ENCODE measurements at regions not wholly inside any gene's neighbourhood (a gene's known extent, or its start where the extent isn't known, plus 50 kb on each side); places are given as distances from the start of the nearest gene placed in this dataset.

DNA sequence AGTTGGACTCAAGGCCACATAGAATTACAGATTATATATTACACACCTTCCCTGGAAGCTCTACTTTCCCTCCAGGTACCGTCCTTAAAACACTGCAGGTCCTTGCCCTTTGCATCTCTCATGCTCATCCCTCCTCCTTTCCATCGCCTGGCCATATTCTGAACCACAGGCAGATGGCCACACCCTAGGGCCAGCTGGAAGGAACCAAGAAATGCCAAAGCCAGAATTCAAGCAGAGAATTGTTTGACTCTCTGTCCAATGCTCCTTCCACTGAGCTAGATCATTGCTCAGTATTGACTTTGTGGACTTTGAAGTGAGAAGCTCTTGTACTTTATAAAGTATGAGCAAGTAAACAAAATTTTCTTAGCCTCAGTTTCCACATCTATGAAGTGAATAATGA, 170.3 kb upstream of the SLC24A5 start:
- no peak overlapping the region for H3K9ac ChIP-seq (ENCODE audit: low read depth, low read length)
- H3K36me3 ChIP-seq (ENCODE audit: control insufficient read depth, insufficient read depth, low read length), result no peaks in the 10 kb centered on the region
- H3K4me3 ChIP-seq (ENCODE audit: low read depth, low read length), result no peak overlapping the region
- no peak overlapping the region for H3K27ac ChIP-seq (ENCODE audit: low read depth, low read length)
- no peaks in the 10 kb centered on the region for H3K9me3 ChIP-seq (ENCODE audit: control insufficient read depth, insufficient read depth, low read length)
- H3K27me3 ChIP-seq (ENCODE audit: control insufficient read depth, insufficient read depth, low read length), result no peaks in the 10 kb centered on the region
- H3K4me1 ChIP-seq (ENCODE audit: control insufficient read depth, insufficient read depth, low read length), result peaks cover 29% of the 10 kb centered on the region

DNA sequence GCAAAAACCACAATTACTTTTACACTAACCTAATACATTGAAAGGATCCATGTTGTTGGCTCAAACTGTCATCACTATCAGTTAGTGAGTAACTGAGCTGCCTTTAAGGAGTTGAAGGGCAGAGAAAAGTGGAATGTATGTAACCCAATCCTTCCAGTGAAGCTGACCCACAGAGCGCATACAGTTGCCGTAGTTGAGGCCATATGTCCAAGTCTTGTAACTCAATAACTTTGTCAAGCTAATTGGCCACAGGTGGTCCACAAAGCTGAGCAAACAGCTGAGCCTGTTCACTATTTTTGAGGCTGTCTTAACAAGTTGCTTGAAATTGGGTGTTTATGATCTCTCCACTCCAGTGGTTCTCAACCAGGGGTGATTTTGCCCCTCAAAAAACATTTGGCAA, 169.0 kb upstream of the SLC24A5 start:
- Histone ChIP-seq H3K9me3 (ENCODE audit: control insufficient read depth, insufficient read depth, low read length) (no peaks in the 10 kb centered on the region), H3K4me1 (ENCODE audit: control insufficient read depth, insufficient read depth, low read length) (peaks cover 36% of the 10 kb centered on the region), H3K27ac (ENCODE audit: low read depth, low read length) (no peak overlapping the region), H3K27me3 (ENCODE audit: control insufficient read depth, insufficient read depth, low read length) (no peaks in the 10 kb centered on the region), H3K4me3 (ENCODE audit: low read depth, low read length) (no peak overlapping the region), H3K36me3 (ENCODE audit: control insufficient read depth, insufficient read depth, low read length) (no peaks in the 10 kb centered on the region), H3K9ac (ENCODE audit: low read depth, low read length) (no peak overlapping the region)

DNA sequence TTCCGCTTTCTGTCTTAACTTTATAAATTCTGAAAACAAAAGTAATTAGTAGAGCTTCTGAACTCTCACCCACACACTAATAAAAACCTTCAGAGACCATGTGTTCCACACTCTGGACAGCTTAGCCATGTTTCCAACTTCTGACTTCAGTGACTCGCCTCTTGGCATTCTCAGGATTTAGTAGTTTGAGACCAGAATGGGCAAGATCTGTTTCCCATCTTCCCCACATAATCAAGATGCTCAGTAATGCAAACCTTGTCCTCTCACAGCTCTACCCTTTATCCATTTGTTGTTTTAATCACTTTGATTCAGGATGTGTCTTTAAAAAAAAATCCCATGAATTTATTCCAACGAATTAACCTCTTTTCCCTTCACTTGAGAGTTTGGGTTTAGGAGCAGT, 166.6 kb upstream of the SLC24A5 start:
- H3K27ac ChIP-seq (ENCODE audit: low read depth, low read length), result no peak overlapping the region
- no peaks in the 10 kb centered on the region for H3K36me3 ChIP-seq (ENCODE audit: control insufficient read depth, insufficient read depth, low read length)
- H3K27me3 ChIP-seq (ENCODE audit: control insufficient read depth, insufficient read depth, low read length), result no peaks in the 10 kb centered on the region
- no peak overlapping the region for H3K9ac ChIP-seq (ENCODE audit: low read depth, low read length)
- no peak overlapping the region for H3K4me3 ChIP-seq (ENCODE audit: low read depth, low read length)
- H3K4me1 ChIP-seq (ENCODE audit: control insufficient read depth, insufficient read depth, low read length), result peaks cover 36% of the 10 kb centered on the region
- no peaks in the 10 kb centered on the region for H3K9me3 ChIP-seq (ENCODE audit: control insufficient read depth, insufficient read depth, low read length)

DNA sequence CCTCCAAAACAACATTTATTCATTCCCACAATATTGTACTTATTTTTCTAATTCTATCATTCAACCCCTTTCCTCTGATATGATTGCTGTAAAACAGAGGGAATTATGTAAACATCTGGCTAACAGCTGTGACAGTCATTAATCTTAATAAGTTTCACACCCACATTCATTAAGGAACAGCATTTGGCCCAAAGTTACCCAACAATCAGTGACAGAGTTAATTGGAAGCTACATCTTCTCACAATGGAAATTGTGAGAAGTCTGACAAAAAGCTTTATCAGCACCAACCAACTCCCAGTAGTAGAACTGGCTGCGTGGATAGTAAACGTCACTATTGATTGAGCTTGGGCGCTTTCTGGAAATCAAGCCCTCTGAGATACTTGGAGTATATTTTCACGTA, 165.8 kb upstream of the SLC24A5 start:
- Histone ChIP-seq H3K36me3 (ENCODE audit: control insufficient read depth, insufficient read depth, low read length) (no peaks in the 10 kb centered on the region), H3K9me3 (ENCODE audit: control insufficient read depth, insufficient read depth, low read length) (no peaks in the 10 kb centered on the region), H3K4me3 (ENCODE audit: low read depth, low read length) (no peak overlapping the region), H3K4me1 (ENCODE audit: control insufficient read depth, insufficient read depth, low read length) (peaks cover 34% of the 10 kb centered on the region), H3K27ac (ENCODE audit: low read depth, low read length) (no peak overlapping the region), H3K9ac (ENCODE audit: low read depth, low read length) (no peak overlapping the region), H3K27me3 (ENCODE audit: control insufficient read depth, insufficient read depth, low read length) (no peaks in the 10 kb centered on the region)

DNA sequence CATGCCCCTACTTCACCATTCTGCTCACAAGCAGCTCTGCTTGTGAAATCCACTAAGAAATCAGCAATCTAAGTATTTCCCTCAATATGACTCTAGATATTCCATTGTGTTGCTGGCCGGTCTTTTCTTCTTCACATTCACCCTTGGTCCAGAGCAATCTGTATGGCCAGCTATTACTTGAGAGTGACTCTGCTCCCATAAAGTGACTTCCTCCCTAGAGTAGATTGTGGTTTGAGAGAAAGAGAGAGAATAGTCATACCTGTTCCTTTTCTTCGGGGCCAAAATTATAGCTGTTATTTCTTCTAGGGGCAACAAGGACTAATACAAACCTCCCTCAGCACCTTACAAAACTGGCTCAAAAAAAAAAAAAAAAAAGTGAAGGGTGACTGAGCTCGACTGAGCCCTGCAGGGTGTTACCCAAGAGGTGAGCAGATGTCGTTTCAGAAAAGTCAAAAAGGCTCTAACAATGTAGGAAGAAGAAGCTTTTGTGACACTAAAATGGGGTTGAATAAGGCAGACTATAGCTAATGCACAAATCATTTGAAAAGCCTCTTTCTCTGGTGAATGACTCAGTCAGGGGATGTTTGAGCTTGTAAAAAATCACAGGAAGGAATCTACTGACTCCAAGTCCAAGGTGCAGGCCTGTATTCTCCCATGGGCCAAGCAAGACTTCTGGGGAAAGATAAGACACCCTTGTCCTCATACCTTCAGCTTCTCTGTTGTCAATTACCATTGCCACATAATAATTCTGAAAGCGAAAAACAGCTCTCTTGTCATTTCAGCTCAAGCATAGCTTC, 161.0 kb upstream of the SLC24A5 start:
- no peaks in the 10 kb centered on the region for H3K27me3 ChIP-seq (ENCODE audit: control insufficient read depth, insufficient read depth, low read length)
- no peak overlapping the region for H3K4me3 ChIP-seq (ENCODE audit: low read depth, low read length)

DNA sequence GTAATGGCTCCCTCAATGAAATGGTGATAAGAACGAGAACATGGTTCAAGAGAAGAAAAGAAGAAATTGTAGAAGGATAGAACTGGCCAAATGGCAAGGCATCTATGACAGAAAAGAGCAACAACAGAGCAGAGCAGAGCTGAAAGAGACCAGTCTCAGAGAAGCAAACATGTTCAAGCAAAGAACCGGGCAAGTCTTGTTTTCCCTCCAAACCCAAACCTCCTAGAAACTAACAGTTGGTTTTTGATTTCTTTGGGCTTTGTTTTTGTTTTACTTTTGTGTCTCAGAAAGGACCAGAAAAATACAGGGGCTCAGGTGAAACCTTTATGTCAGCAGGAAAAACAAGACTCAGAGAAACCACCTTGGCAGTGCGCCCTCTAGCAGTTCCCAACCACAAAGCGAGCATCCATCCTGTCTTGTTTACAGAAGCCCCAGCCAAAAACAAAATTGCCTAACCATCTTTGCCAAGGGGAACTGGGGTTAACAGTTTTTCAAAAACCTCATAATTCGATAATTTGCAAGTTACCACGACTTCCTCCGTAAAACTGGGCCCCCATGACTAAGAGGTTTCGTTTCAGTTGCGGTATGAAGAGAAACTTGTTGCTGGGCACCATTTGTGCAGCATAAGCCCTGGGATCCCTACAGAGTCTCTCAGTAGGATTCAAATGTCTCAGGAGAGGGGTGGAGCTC, 159.2 kb upstream of the SLC24A5 start:
- no peak overlapping the region for H3K4me3 ChIP-seq (ENCODE audit: low read depth, low read length)
- H3K36me3 ChIP-seq (ENCODE audit: control insufficient read depth, insufficient read depth, low read length), result no peaks in the 10 kb centered on the region
- H3K9ac ChIP-seq (ENCODE audit: low read depth, low read length), result no peak overlapping the region
- no peaks in the 10 kb centered on the region for H3K4me1 ChIP-seq (ENCODE audit: control insufficient read depth, insufficient read depth, low read length)
- no peaks in the 10 kb centered on the region for H3K27me3 ChIP-seq (ENCODE audit: control insufficient read depth, insufficient read depth, low read length)
- no peak overlapping the region for H3K27ac ChIP-seq (ENCODE audit: low read depth, low read length)
- no peaks in the 10 kb centered on the region for H3K9me3 ChIP-seq (ENCODE audit: control insufficient read depth, insufficient read depth, low read length)

More for the DNA sequence above, 161.0 kb upstream of the SLC24A5 start:
- Histone ChIP-seq H3K27ac (ENCODE audit: low read depth, low read length) (no peak overlapping the region), H3K9me3 (ENCODE audit: control insufficient read depth, insufficient read depth, low read length) (no peaks in the 10 kb centered on the region), H3K9ac (ENCODE audit: low read depth, low read length) (no peak overlapping the region), H3K36me3 (ENCODE audit: control insufficient read depth, insufficient read depth, low read length) (no peaks in the 10 kb centered on the region), H3K4me1 (ENCODE audit: control insufficient read depth, insufficient read depth, low read length) (0 out of 2 replicates have a peak, but pooled peaks cover 7% of the 10 kb centered on the region)

DNA sequence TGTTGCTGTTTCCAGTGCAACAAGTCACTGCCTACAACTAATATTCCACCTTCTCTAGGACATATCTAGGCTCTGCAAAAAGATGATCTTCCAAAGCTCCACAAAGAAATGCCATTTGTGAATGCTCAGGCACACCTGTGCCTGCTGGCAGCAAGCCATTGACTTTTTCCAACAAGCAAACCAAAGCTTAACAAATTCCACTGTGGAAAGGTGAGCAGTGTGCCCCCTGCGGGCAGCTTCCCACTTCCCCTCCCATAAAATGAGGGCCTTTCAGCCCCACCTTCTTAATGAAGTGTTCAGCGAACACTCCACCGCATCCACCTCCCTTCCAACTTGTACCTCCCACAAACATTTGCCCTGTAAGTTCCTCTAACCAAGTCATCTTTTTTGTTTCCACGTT, 157.5 kb upstream of the SLC24A5 start:
- Histone ChIP-seq H3K36me3 (ENCODE audit: control insufficient read depth, insufficient read depth, low read length) (no peaks in the 10 kb centered on the region), H3K9ac (ENCODE audit: low read depth, low read length) (no peak overlapping the region), H3K4me3 (ENCODE audit: low read depth, low read length) (no peak overlapping the region), H3K27ac (ENCODE audit: low read depth, low read length) (no peak overlapping the region), H3K4me1 (ENCODE audit: control insufficient read depth, insufficient read depth, low read length) (peaks cover 4% of the 10 kb centered on the region), H3K27me3 (ENCODE audit: control insufficient read depth, insufficient read depth, low read length) (no peaks in the 10 kb centered on the region), H3K9me3 (ENCODE audit: control insufficient read depth, insufficient read depth, low read length) (no peaks in the 10 kb centered on the region)

DNA sequence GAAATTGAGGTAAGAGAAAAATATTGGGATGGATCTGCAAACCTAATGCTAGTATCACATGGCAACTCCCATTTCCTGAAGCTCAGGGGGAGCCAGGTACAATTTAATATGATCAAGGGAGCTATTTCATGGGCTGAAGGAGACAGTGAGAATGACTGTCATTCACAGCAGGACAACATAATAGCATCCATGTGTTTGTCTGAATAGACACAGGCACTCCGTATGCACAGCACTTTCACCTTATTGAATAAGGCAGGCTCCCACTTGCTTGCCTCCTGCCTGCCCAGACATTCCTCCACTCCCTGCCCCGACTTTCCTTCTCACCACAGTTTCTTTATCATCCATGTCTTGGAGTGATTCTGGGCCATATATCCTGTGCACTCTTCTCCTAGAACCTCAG, 156.6 kb upstream of the SLC24A5 start:
- H3K4me1 ChIP-seq (ENCODE audit: control insufficient read depth, insufficient read depth, low read length), result peaks cover 11% of the 10 kb centered on the region
- H3K4me3 ChIP-seq (ENCODE audit: low read depth, low read length), result no peak overlapping the region
- no peak overlapping the region for H3K27ac ChIP-seq (ENCODE audit: low read depth, low read length)
- H3K9ac ChIP-seq (ENCODE audit: low read depth, low read length), result no peak overlapping the region
- no peaks in the 10 kb centered on the region for H3K27me3 ChIP-seq (ENCODE audit: control insufficient read depth, insufficient read depth, low read length)
- no peaks in the 10 kb centered on the region for H3K36me3 ChIP-seq (ENCODE audit: control insufficient read depth, insufficient read depth, low read length)
- no peaks in the 10 kb centered on the region for H3K9me3 ChIP-seq (ENCODE audit: control insufficient read depth, insufficient read depth, low read length)

DNA sequence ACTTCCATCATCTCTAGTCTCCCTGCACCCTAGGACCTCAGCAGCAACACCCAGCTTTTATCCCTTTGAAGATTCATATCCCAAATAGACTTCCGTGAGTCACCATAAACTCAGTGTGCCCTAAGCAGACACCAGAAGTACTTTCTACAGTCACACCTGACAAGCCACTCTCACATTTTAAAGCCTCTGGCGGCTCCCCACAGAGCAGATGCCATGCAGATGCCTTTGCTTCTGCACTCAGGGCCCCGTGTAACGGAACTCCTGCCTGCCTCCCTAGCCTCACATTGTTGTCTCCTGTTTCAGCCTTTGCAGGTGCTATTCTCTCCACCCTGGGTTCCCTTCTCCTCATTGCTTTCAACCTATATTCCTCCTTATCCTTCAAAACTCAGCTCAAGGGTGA, 155.5 kb upstream of the SLC24A5 start:
- no peaks in the 10 kb centered on the region for H3K36me3 ChIP-seq (ENCODE audit: control insufficient read depth, insufficient read depth, low read length)
- no peak overlapping the region for H3K4me3 ChIP-seq (ENCODE audit: low read depth, low read length)
- H3K27me3 ChIP-seq (ENCODE audit: control insufficient read depth, insufficient read depth, low read length), result no peaks in the 10 kb centered on the region
- H3K4me1 ChIP-seq (ENCODE audit: control insufficient read depth, insufficient read depth, low read length), result peaks cover 11% of the 10 kb centered on the region
- H3K9me3 ChIP-seq (ENCODE audit: control insufficient read depth, insufficient read depth, low read length), result no peaks in the 10 kb centered on the region
- no peak overlapping the region for H3K27ac ChIP-seq (ENCODE audit: low read depth, low read length)
- H3K9ac ChIP-seq (ENCODE audit: low read depth, low read length), result no peak overlapping the region

DNA sequence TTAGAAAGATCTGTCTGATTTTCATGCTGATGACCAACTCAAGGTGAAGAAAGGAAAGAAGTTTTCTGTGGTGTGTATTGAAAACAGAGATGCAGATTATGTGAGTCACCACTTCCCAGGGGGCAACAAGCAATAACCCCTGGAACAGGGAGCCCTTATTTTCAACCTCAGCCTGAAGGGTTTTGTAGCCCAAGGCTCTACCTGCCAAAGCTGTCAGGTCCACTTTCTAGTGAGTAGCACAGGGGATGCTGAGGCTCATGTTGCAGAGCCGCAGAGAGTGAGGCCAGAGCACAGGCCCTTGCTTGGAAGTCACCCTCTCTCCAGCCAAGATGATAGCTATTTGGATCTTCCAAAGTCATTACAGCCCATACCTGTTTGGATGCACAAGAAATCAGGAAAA, 152.2 kb upstream of the SLC24A5 start:
- Histone ChIP-seq H3K4me1 (ENCODE audit: control insufficient read depth, insufficient read depth, low read length) (peaks cover 11% of the 10 kb centered on the region), H3K9me3 (ENCODE audit: control insufficient read depth, insufficient read depth, low read length) (no peaks in the 10 kb centered on the region), H3K9ac (ENCODE audit: low read depth, low read length) (no peak overlapping the region), H3K27me3 (ENCODE audit: control insufficient read depth, insufficient read depth, low read length) (no peaks in the 10 kb centered on the region), H3K36me3 (ENCODE audit: control insufficient read depth, insufficient read depth, low read length) (no peaks in the 10 kb centered on the region), H3K27ac (ENCODE audit: low read depth, low read length) (no peak overlapping the region), H3K4me3 (ENCODE audit: low read depth, low read length) (no peak overlapping the region)

DNA sequence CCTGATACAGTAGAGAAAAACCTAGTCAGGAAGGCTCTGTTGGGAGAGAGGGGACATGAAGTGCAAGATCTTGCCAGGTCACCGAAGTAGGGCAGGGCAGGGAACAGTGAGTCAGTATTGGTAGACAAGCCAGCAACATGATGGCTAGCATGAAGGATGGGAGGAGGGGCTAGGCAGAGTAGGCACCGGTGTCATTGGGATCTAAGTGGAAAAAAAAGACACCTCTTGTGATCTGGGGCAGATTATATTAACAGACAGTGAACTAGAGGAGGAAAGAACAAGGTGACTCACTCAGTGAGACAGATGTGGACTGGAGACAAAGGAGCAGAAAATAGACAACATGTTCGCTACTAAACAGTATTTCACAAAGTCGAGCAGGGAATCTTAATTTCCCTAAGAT, 149.2 kb upstream of the SLC24A5 start:
- H3K27me3 ChIP-seq (ENCODE audit: control insufficient read depth, insufficient read depth, low read length), result no peaks in the 10 kb centered on the region
- H3K4me3 ChIP-seq (ENCODE audit: low read depth, low read length), result no peak overlapping the region
- H3K4me1 ChIP-seq (ENCODE audit: control insufficient read depth, insufficient read depth, low read length), result peaks cover 11% of the 10 kb centered on the region

More for the DNA sequence above, 149.2 kb upstream of the SLC24A5 start:
- H3K9me3 ChIP-seq (ENCODE audit: control insufficient read depth, insufficient read depth, low read length), result no peaks in the 10 kb centered on the region
- no peaks in the 10 kb centered on the region for H3K36me3 ChIP-seq (ENCODE audit: control insufficient read depth, insufficient read depth, low read length)
- H3K9ac ChIP-seq (ENCODE audit: low read depth, low read length), result no peak overlapping the region
- no peak overlapping the region for H3K27ac ChIP-seq (ENCODE audit: low read depth, low read length)
